Panc1 (cell line): ENCODE measurements at regions not wholly inside any gene's neighbourhood (a gene's known extent, or its start where the extent isn't known, plus 50 kb on each side); places are given as distances from the start of the nearest gene placed in this dataset.

Source experiments
- ATAC-seq: fragments of 200-7000 bp; cut with Tn5 transposase; 2 replicates; pipeline ENCODE4 v1.9.1; 2020; ENCODE audit warnings: mild to moderate bottlenecking, moderate library complexity
- BruUV-seq: library from RNA; stranded (reverse); fragments of 400-500 nt; replicated peaks from 2 replicates; lab custom pipeline; 2021; lab: Mats Ljungman, UMichigan
- CTCF ChIA-PET: fragments of 300-600 bp; sonication (Branson Sonifier 250); formaldehyde crosslinking; loops from one replicate; lab custom pipeline; 2022; ENCODE audit warnings: antibody characterized with exemption; lab: Charles Lee
- POLR2A ChIA-PET: fragments of 300-600 bp; sonication (Branson Sonifier 250); formaldehyde crosslinking; loops from one replicate; lab custom pipeline; 2022; ENCODE audit warnings: antibody characterized with exemption; lab: Charles Lee
- DNase-seq: peaks from one replicate; pipeline ENCODE4 v3.0.0-alpha.2; 2010; ENCODE audit warnings: low read depth, low spot score
- H3K27ac ChIP-seq: 2 replicates; pipeline ENCODE4 v1.5.1; 2011; ENCODE audit warnings: mild to moderate bottlenecking, low read length, inconsistent platforms
- H3K27me3 ChIP-seq: fragments of 200-500 bp; sonication (Bioruptor generic); 2 replicates; pipeline ENCODE4 v1.6.0; 2014; ENCODE audit warnings: low read length, inconsistent platforms; ENCODE audit not compliant: control insufficient read depth, insufficient read depth
- H3K36me3 ChIP-seq: fragments of 200-500 bp; sonication (Bioruptor generic); 2 replicates; pipeline ENCODE4 v1.5.1; 2014; ENCODE audit warnings: inconsistent platforms, mild to moderate bottlenecking, low read length, moderate library complexity; ENCODE audit not compliant: control insufficient read depth, insufficient read depth
- H3K4me1 ChIP-seq: 2 replicates; pipeline ENCODE4 v1.5.1; 2011; ENCODE audit warnings: inconsistent platforms, mild to moderate bottlenecking, low read length, moderate library complexity; ENCODE audit not compliant: control insufficient read depth, insufficient read depth
- H3K4me3 ChIP-seq, 2 experiments: 2 replicates each; pipeline ENCODE4 v1.5.1; 2011 to 2012; ENCODE audit warnings: low read depth in 2 of 2, low read length in 2 of 2, mild to moderate bottlenecking in 2 of 2, inconsistent platforms in 1 of 2, moderate library complexity in 1 of 2
- H3K9me3 ChIP-seq: fragments of 200-500 bp; sonication (Bioruptor generic); 2 replicates; pipeline ENCODE4 v1.5.1; 2014; ENCODE audit warnings: low read depth, mild to moderate bottlenecking, inconsistent platforms, low read length, moderate library complexity; ENCODE audit not compliant: control insufficient read depth, insufficient read depth
- CTCF ChIP-seq: fragments of 450-650 bp; IDR thresholded peaks from 2 replicates; pipeline ENCODE4 v1.5.1; 2017; ENCODE audit warnings: mild to moderate bottlenecking
- POLR2AphosphoS5 ChIP-seq: IDR thresholded peaks from 2 replicates; pipeline ENCODE4 v1.6.1; 2012; ENCODE audit warnings: mild to moderate bottlenecking, low read depth, low read length, moderate library complexity
- SIN3A ChIP-seq: IDR thresholded peaks from 2 replicates; pipeline ENCODE4 v1.6.1; 2012; ENCODE audit warnings: low read depth, mild to moderate bottlenecking, low read length, moderate library complexity, borderline replicate concordance; ENCODE audit not compliant: insufficient read depth
- TCF7L2 ChIP-seq: IDR thresholded peaks from 2 replicates; pipeline ENCODE4 v1.6.1; 2011; ENCODE audit warnings: mild to moderate bottlenecking, low read depth, low read length, inconsistent platforms
- in situ Hi-C: cut with HindIII; loops from 2 replicates; pipeline ENCODE4 v1.10.0; 2016; ENCODE audit warnings: low sequenced_read_pairs, low pct_unique_long_range_greater_than_20kb
- intact Hi-C: fragments of 100-400 bp; cut with micrococcal nuclease; formaldehyde crosslinking; loops from one replicate; pipeline ENCODE4 v1.10.0; 2022; ENCODE audit not compliant: unreplicated experiment
- TF ChIP-seq, protein P1 (sequence below), 2 experiments: IDR thresholded peaks; 2 replicates each; pipeline ENCODE4 v1.6.1; 2011 to 2012; ENCODE audit warnings: low read depth in 2 of 2, control low read depth in 1 of 2, low read length in 1 of 2, mild to moderate bottlenecking in 1 of 2, moderate library complexity in 1 of 2; ENCODE audit not compliant: insufficient read depth in 1 of 2

DNA sequence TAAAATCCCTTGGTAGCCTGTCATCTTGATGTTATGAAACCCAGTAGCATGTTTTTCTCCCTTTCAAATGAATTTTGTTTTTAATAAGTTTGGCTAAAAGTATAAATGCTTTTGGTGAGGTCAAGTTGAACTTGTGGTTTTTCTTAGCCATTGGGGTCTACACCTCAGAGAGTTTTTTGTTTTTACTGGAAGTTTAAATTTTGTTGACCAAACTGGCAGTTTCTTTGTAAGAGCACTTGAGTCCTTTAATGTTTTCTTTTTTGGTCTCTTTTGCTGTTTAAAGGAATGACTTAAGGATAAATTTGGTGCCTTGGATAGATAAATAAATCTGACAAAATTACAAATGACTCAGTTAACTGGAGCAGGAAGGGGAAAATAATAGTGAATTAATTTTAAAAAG, 577.3 kb downstream of the SATB2 start:
- Histone ChIP-seq H3K36me3 (no peaks in the 10 kb centered on the region), H3K27me3 (no peaks in the 10 kb centered on the region), H3K9me3 (no peaks in the 10 kb centered on the region), H3K4me3 (no peak overlapping the region), H3K4me1 (no peaks in the 10 kb centered on the region), H3K27ac (no peak overlapping the region)
- ATAC-seq, result no peak
- ChIA-PET CTCF (no interaction called here), POLR2A (no interaction called here)
- DNase-seq, result no peak
- no peak for TF ChIP-seq CTCF
- TF ChIP-seq TCF7L2, result no peak
- BruUV-seq, result no TSS peak
- in situ Hi-C loops (no loop called here), intact Hi-C loops (no loop called here)

GRCh38 chr2:198874472-198874858, 583.3 kb downstream of the SATB2 start:
- DNase-seq, result no peak
- no peaks in the 10 kb centered on the region for H3K4me1 ChIP-seq
- in situ Hi-C loops, result no loop called here
- CTCF ChIA-PET, result no interaction called here
- TF ChIP-seq, protein P1, sequence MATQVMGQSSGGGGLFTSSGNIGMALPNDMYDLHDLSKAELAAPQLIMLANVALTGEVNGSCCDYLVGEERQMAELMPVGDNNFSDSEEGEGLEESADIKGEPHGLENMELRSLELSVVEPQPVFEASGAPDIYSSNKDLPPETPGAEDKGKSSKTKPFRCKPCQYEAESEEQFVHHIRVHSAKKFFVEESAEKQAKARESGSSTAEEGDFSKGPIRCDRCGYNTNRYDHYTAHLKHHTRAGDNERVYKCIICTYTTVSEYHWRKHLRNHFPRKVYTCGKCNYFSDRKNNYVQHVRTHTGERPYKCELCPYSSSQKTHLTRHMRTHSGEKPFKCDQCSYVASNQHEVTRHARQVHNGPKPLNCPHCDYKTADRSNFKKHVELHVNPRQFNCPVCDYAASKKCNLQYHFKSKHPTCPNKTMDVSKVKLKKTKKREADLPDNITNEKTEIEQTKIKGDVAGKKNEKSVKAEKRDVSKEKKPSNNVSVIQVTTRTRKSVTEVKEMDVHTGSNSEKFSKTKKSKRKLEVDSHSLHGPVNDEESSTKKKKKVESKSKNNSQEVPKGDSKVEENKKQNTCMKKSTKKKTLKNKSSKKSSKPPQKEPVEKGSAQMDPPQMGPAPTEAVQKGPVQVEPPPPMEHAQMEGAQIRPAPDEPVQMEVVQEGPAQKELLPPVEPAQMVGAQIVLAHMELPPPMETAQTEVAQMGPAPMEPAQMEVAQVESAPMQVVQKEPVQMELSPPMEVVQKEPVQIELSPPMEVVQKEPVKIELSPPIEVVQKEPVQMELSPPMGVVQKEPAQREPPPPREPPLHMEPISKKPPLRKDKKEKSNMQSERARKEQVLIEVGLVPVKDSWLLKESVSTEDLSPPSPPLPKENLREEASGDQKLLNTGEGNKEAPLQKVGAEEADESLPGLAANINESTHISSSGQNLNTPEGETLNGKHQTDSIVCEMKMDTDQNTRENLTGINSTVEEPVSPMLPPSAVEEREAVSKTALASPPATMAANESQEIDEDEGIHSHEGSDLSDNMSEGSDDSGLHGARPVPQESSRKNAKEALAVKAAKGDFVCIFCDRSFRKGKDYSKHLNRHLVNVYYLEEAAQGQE (IDR thresholded peaks at IDR 0.05; ENCODE audit: insufficient read depth in 1 of 2, low read depth in 2 of 2, low read length in 1 of 2), result no peak
- TF ChIP-seq CTCF (no peak), SIN3A (no peak), POLR2AphosphoS5 (no peak), TCF7L2 (no peak)
- no peaks in the 10 kb centered on the region for H3K9me3 ChIP-seq
- H3K27me3 ChIP-seq, result no peaks in the 10 kb centered on the region
- no peak overlapping the region for H3K4me3 ChIP-seq
- intact Hi-C loops, result no loop called here
- H3K27ac ChIP-seq, result no peak overlapping the region
- POLR2A ChIA-PET, result no interaction called here
- no peak for ATAC-seq
- H3K36me3 ChIP-seq, result no peaks in the 10 kb centered on the region
- no TSS peak for BruUV-seq
